HG03342 (cell line): ENCODE measurements at regions not wholly inside any gene's neighbourhood (a gene's known extent, or its start where the extent isn't known, plus 50 kb on each side); places are given as distances from the start of the nearest gene placed in this dataset.
"Not testable (repeated sequence)": the region's sequence is repeated elsewhere in the genome, so short reads cannot be mapped to it uniquely, and the experiment has no call there.

ENCODE experiments used
- ATAC-seq: cut with Tn5 transposase; IDR thresholded peaks from one replicate; pipeline ENCODE4 v1.9.1; 2021; ENCODE audit warnings: mild to moderate bottlenecking, moderate library complexity; ENCODE audit not compliant: unreplicated experiment

GRCh38 chr9:15372455-15372854 is 50.2 kb upstream of the SNAPC3 start:
- ATAC-seq = no peak

DNA sequence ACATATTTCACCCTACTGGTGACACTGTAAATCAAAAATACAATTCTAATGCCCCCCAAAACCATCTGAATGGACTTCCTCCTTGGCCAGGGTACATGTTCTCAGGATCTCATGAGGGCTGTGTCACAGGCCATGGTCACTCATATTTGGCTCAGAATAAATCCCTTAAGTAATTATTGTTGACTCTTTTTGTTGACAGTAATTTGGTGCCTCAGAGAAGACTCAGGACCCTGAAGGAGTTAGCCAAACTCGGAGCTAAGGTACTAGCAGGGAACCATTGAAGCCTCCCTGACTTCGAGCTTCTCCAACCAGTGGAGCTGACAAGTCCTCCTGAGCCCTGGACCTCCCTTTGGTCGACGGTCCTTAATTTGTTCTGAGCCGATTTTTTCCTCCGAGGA is 51.2 kb upstream of the SNAPC3 start:
- ATAC-seq = no peak

DNA sequence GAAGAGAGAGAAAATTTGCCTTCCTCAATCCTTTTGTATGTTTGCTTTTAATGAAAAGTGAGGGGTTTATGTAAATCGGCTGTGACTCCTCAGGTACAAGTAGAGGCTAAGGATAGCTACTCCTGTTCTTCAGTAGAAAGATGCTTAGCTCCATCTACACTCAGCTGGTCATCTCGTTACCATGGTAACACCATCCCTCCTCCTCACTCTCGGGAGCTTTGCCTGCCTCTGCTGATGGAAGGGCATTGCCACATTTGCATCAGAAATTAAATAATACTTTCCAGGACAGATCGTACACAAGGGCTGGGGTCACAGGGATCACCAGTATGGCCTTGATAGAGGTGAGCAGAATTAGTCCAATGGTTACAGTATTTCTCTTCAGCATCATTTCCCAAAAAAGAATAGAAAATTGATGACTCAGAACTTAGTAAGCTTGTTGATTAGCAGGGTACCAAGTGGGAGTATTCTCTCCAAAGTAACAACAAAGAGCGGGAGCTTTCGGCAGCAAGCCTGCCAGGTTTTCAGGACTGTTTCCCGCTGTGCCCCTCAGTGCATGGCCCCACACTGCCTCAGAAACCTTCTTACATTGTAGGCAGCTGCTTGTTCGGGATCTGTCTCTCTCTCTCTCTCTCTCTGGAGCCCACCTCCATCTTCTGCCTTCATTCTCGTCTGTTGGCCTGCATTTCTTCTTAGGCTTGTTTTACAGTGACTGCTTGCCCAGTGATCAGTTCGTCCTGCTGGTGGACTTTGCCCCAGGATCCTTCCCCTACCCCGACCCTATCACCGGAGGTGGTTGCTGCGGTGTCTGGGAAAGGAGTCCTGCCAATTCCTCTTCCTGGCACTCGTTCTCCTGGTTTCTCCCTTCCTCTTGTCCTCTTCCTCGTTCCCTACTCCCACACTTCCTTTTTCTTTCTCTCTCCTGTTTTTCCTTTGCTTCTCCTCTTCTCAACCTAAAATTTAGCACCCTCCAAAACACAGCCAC is 51.9 kb upstream of the SNAPC3 start:
- ATAC-seq = no peak

DNA sequence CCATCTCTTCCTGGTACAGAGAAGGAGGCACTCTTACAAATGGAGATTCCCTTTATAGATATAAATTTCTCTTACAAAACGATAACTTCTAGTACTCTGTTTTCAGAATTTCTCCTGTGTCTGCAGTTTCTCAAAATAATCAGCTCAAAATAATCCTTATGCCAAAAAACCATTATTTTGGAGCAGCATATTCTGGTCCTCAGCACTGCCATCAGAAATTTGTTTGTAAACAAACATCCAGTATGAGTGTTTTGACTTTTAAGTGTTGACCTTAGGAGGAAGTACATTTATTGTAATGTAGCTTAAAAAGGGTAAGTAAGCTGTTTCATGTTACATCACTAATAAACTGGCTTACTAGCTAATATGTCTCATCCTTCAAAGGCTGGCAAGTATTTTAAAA is 52.8 kb upstream of the SNAPC3 start:
- no peak for ATAC-seq

GRCh38 chr9:15369238-15369637 is 53.4 kb upstream of the SNAPC3 start:
- no peak for ATAC-seq

DNA sequence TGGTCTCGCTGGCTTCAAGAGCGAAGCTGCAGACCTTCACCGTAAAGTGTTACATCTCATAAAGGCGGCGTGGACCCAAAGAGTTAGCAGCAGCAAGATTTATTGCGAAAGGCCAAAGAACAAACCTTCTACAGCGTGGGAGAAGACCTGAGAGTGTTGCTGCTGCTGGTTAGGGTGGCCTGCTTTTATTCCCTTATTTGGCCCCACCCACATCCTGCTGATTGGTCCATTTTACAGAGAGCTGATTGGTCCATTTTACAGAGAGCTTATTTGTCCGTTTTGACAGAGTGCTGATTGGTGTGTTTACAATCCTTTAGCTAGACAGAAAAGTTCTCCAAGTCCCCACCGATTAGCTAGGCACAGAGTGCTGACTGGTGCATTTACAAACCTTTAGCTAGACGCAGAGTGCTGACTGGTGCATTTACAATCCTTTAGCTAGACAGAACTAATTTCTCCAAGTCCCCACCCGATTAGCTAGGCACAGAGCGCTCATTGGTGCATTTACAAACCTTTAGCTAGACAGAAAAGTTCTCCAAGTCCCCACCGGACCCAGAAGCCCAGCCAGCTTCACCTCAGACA is 57.6 kb upstream of the SNAPC3 start:
- ATAC-seq = not testable (repeated sequence)

- ATAC-seq = no peak
These were observed 54.7 kb upstream of the TTC39B start for GRCh38 chr9:15361737-15362136.

DNA sequence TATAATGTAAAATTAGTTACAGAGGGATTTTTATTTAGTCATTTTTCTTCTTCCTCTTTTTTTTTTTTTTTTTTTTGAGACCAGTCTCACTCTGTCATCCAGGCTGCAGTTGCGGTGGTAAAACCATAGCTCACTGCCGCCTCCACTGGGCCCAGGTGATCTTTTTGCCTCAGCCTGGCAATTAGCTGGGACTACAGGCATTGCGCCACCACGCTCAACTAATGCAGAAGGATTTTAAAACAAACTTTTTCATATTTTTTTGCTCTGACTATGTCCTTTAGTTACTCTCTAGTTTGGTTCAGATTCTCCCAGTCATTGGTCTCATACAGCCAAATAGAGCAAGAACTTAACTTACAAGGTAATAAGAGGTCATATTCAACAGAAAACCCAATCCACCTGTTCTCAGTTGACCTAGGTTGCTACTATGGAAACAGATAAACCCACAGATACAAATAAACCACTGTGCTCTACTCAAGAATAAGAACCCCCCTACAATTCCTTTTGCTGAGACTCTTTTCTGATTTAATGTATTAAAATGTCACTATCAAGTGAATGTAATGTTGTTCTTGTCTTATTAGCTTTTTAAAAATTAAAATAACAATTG is 50.1 kb upstream of the TTC39B start:
- peak; percentile 98 for ATAC-seq
